DMS 273 (cell line): ENCODE measurements at regions not wholly inside any gene's neighbourhood (a gene's known extent, or its start where the extent isn't known, plus 50 kb on each side); places are given as distances from the start of the nearest gene placed in this dataset.
A peak's percentile ranks its signal among the peaks of the same experiment; 100 is the strongest.

ENCODE experiments used
- DNase-seq: peaks from one replicate; lab custom pipeline; 2025; ENCODE audit not compliant: unreplicated experiment; lab: John Stamatoyannopoulos, UW

DNA sequence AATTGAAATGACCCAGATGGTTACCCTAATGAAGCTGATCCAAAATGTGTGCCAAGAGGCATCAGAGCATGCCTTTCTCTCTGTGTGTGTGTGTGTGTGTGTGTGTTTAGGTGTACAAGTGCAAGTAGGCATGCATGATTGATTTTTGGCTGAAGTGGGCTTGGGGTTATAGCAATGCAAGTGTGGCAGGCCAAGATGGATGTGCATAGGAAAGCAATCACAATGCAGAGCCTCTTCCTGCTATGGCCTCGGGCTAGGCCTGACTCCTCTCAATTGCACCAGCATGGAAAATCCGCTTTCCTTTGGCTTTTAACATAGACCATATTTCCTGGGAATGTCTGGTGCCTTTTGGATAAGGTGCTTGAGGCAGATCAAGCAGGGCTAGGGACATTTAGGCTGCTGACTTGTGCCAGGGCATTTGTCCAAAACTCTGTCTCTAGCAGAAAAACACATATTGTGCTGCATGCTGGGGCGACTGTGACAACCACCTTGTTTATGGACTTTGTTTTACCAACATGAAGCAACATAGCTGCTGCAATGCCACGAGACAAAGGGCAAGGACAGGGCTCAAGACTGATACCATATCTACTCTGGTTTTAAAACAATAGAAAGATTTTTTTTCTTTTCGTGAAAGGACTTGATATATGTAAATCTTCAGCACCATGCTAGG, 395.7 kb downstream of the RAPGEF2 start:
- peak; percentile 79 for DNase-seq

- DNase-seq: no peak
These were observed 398.0 kb downstream of the RAPGEF2 start for GRCh38 chr4:159500861-159501260.

DNA sequence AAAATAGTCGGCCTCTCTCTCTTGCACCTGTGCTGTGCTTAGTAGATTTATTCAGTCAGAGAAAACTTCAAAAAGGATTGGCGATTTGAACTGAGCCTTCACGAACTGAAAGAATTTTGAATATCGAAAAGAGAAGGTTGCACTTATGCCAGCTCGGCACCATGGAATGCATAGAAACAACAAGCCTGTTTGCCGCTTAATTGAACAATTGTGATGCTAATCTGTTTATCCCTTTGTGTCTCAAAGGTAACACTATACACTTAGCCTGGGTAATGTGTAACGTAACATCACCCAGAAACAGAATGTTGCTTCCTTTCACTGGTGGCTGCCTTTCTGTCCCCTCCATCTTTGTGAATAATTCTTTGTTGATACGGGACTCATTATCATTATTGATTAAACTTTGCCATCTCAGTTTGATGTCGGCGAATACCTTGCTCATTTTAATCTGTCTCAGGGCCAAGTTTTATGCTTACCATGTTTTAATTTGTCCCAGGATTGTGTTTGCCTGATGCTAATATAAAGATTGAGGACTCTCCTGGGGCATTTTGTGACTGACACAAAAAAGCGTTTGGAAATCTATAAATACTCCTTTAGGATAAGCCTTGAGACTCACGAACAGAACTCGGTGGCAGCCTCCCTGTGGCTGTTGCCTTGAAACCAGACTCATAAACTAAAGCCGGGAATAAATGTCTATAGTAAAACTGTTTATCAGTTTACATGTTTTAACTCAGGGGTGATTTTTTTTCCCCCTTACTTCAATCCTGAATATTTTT, 400.5 kb downstream of the RAPGEF2 start:
- DNase-seq: no peak

DNA sequence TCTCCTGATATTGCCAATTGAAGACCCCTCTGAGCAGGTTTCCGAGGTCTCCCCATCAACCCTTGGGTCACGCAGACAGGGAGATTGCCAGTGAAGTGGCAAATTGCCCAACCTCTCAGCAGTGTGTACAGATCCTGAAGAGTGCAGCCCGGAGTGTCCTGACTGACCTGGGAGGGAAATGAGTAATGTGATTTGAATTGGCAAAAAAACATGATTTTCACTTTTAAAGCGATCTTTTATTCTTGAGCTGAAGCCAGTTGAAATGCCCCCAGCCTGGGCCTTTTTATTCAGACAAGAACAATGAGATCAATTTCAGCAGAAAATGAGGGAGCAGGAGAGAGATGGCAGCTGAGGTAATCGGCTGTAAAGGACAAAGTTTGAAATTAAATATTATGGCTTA, 401.8 kb downstream of the RAPGEF2 start:
- DNase-seq: peak; percentile 36

GRCh38 chr4:159505266-159505975, 402.5 kb downstream of the RAPGEF2 start:
- peak; percentile 13 for DNase-seq

- DNase-seq: no peak
These were observed 404.1 kb downstream of the RAPGEF2 start for GRCh38 chr4:159506801-159507517.

DNA sequence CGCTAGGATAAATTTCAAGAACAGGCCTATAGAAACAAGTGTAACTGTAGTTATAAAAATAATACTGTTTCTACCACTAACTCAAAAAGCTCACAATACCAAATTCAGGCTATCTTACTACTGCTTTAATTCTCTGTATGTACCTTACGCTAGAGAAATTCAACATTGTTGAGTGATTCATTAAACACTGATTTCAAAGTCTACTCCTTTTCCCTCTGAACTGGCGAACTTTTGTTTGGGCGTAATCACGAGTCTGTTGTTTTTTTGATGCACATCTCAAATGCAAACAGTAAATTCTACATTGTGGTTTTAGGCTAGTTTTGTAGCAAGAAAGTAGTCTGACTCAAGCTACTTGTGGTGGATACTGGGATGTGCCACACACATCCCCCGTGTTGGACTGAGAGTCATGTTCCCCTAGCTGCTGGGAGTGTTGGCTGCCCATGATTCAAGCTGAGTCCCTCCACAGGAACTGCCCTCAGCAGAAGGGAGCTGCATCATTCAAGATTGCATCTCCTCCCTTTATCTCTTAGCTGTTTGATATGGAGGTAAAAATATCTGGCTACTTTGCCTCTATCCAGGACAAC, 406.1 kb downstream of the RAPGEF2 start:
- DNase-seq: no peak

DNA sequence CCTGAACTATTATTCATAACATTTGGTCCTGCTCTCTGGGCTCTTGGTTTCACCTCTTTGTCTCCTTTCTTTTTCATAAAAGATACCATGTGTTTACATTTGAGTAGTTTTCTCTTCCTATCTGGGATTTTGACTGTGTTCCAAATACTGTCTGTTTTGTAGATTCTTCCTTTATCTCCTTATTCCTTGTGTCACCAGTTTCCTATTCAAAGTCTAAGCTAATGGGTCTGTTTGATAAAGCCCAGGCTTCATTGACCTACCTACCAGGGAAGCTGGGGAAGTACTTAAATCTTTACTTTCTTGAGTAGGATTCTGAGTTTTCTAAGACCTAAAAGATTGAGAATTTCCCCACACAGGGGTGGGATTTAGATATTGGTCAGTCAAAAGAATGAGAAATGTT, 409.5 kb downstream of the RAPGEF2 start:
- DNase-seq: no peak

- no peak for DNase-seq
These were observed 412.6 kb downstream of the RAPGEF2 start for GRCh38 chr4:159515314-159516025.

DNA sequence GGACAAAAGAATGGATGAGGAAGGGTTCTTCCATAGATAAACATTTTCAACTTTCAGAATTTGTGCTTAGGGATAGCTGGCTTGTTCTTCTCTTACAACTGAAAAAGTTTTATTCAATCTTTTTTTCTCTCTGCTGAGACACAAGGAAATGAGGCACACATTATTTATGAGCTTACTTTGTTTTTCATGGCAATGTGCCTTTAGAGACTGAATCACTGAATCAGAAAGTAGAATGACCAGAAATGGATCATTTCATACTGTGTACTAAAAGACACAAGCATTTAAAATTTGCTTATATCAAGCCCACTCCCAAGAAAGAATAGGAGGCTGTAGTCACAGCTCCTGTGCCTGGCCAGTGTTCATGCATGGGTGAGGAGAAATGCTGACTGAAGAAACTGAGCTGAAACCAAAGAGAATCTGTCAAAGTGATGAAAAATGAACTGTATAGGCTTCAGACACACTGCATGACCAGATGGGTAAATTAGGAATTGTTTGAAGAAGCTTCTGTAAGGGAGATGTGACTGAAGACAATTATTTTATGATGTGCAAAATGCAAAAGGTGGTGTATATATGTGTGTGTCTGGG, 413.8 kb downstream of the RAPGEF2 start:
- DNase-seq: no peak

GRCh38 chr4:159520074-159520473, 417.2 kb downstream of the RAPGEF2 start:
- DNase-seq: no peak

- no peak for DNase-seq
These were observed 423.3 kb downstream of the RAPGEF2 start for GRCh38 chr4:159526172-159526571.

GRCh38 chr4:159534655-159535054, 431.8 kb downstream of the RAPGEF2 start:
- DNase-seq: no peak

- DNase-seq: no peak
These were observed 435.7 kb downstream of the RAPGEF2 start for GRCh38 chr4:159538556-159538955.

GRCh38 chr4:159540038-159540437, 437.2 kb downstream of the RAPGEF2 start:
- no peak for DNase-seq

- DNase-seq: no peak
These were observed 437.6 kb downstream of the RAPGEF2 start for GRCh38 chr4:159540501-159540900.

DNA sequence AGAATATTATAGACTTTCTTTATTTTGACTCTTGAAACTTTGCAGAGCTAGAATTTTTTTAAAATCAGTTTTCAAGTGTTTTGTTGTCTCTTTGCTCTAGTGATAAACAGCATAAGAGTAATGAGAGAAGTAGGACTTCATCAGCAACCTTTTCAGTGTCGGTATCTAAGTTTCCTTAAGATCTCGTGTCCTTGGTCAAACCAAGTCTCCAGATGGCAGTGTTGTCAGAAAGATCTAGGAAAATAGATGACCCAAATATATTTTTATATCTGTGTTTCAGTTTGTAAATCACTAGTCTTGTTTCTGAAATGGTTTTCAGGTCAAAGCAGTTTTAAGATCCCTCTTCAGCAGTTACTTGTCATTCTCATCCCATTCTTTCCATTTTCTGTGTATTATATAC, 438.3 kb downstream of the RAPGEF2 start:
- no peak for DNase-seq

- DNase-seq: peak; percentile 24
These were observed 439.4 kb downstream of the RAPGEF2 start for GRCh38 chr4:159542296-159542695.

DNA sequence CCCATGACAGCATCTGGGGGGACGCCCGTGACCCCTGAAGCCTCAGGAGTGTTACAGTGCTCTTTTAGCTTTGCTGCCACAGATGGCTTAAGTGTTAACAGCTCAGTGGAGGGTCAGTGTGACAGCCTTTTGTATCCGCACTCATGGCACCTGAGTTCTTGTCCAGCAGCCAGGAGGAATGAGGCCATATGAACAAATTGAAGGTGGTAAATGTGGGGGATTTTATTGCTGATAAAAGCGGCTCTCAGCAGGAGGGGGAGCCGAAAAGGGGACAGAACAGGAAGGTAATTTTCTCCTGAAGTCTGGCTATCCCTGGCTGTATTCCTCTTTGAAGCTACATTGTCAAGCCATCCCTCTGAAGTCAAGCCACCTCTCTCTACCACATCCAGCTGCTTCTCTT, 441.0 kb downstream of the RAPGEF2 start:
- DNase-seq: no peak

DNA sequence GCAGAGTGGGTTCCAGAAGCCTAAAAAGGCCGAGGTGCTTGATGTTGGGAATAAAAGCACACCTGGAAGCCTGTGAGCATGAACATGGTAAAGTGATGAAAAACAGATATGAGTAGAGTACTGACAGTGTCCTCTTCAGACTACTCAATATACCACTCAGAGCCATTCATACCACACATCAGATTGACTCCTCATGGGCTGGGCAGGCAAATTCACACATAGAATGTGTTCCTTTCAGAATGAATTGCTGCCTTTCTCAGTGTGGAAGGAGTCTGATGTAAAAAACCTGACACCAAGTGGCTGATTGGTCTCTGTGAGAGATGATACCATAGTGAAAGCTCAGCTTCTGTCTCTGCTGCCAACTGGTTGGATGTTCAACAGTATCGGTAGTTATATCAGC, 442.7 kb downstream of the RAPGEF2 start:
- DNase-seq: no peak
